ENCODE measurements at regions not wholly inside any gene's neighbourhood (a gene's known extent, or its start where the extent isn't known, plus 50 kb on each side); places are given as distances from the start of the nearest gene placed in this dataset.

- Histone ChIP-seq H3K27me3 (ENCODE audit: control insufficient read depth, low read length) (peaks cover 3% of the 10 kb centered on the region), H3K4me3 (ENCODE audit: low read length) (no peak overlapping the region), H3K9me2 (replicated peaks; ENCODE audit: control insufficient read depth, low read length) (no peaks in the 10 kb centered on the region), H3K27ac (ENCODE audit: low read depth, low read length) (no peak overlapping the region), H4K20me1 (ENCODE audit: control insufficient read depth, insufficient read depth, low read depth, low read length) (no peaks in the 10 kb centered on the region), H3K4me1 (ENCODE audit: control insufficient read depth, low read length) (no peaks in the 10 kb centered on the region), H3K4me2 (ENCODE audit: low read length) (no peak overlapping the region), H3K79me2 (ENCODE audit: control insufficient read depth, low read length) (no peaks in the 10 kb centered on the region), H3F3A (ENCODE audit: control insufficient read depth, insufficient read depth) (no peaks in the 10 kb centered on the region), H3K9me3 (ENCODE audit: control insufficient read depth, insufficient read depth, low read length) (no peaks in the 10 kb centered on the region), H3K36me3 (ENCODE audit: control insufficient read depth, low read length) (no peaks in the 10 kb centered on the region)
- TF ChIP-seq EZH2phosphoT487 (IDR thresholded peaks at IDR 0.05; ENCODE audit: borderline replicate concordance, low read length), result no peak
- no peak for TF ChIP-seq CTCF (IDR thresholded peaks at IDR 0.05; ENCODE audit: low read depth, low read length, poor library complexity, severe bottlenecking)
Measured at GRCh38 chr7:115722302-115722977, 308.1 kb downstream of the TFEC start.

DNA sequence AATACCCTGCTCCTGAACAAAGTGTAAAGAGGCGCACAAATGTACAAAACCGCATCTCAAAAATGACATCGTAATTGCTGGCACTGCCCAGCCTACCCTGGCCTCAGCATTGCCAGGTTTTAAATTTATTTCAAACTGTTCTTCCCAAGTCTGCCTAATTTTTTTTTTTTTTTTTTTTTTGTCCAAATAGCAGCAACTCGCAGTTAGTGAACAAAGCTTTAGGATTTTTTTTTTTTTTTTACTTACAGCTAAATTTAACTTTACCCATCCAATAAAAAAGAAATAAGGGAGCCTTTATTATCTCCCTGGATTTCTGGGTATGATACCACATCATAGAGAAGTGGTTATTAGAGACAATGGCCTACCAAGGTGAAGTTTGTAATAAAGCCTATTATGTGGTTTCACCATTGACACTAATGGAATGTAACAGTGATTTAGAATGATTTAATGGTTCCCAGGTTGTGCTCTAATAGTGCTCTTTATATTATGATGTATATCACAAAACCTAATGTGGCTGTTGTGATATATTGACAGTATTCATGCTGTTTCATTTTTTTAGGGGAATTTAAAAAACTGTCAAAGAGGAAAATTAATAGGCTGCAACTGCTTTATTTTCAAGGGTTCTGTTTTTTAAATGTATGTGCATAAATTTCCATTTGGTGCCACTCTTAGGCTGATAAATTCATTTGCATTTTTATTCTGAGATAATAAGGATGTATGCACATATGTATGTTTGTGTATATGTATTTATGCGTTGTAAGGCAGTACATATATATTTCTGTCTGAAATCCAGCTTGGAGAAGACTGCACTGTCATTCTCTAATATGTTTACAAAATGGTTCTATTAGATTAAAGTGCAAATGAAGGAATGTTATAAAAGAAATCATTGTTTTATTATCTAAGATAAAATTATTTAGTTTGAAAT lies 309.0 kb downstream of the TFEC start:
- no peak overlapping the region for H3K27ac ChIP-seq (ENCODE audit: low read depth, low read length)
- no peaks in the 10 kb centered on the region for H3K4me1 ChIP-seq (ENCODE audit: control insufficient read depth, low read length)
- TF ChIP-seq EZH2phosphoT487 (IDR thresholded peaks at IDR 0.05; ENCODE audit: borderline replicate concordance, low read length) (no peak), CTCF (IDR thresholded peaks at IDR 0.05; ENCODE audit: low read depth, low read length, poor library complexity, severe bottlenecking) (no peak)
- no peaks in the 10 kb centered on the region for H3K36me3 ChIP-seq (ENCODE audit: control insufficient read depth, low read length)
- no peaks in the 10 kb centered on the region for H3K9me3 ChIP-seq (ENCODE audit: control insufficient read depth, insufficient read depth, low read length)
- no peak overlapping the region for H3K4me2 ChIP-seq (ENCODE audit: low read length)
- no peak overlapping the region for H3K4me3 ChIP-seq (ENCODE audit: low read length)
- peaks cover 3% of the 10 kb centered on the region for H3K27me3 ChIP-seq (ENCODE audit: control insufficient read depth, low read length)
- H4K20me1 ChIP-seq (ENCODE audit: control insufficient read depth, insufficient read depth, low read depth, low read length), result no peaks in the 10 kb centered on the region
- no peaks in the 10 kb centered on the region for H3K9me2 ChIP-seq (replicated peaks; ENCODE audit: control insufficient read depth, low read length)
- no peaks in the 10 kb centered on the region for H3K79me2 ChIP-seq (ENCODE audit: control insufficient read depth, low read length)
- H3F3A ChIP-seq (ENCODE audit: control insufficient read depth, insufficient read depth), result no peaks in the 10 kb centered on the region

DNA sequence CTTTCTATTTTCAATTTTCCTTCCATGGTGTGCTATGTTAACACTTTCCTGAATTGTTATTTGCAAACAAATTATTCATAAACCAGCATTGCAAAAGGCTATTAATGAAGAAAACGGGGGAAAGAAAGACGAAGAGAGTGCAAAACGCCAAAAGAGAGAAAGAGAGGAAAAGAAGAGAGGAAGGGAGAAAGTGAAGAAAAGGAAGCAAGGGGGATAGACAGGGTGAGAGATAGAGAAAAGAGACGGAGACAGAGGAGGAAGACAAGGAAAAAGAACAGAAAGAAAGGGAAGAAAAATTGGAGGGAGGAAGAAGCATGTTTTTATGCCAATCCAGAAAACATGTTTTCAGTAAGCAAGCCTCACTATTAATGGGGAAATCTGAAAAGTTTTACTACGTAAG lies 310.6 kb downstream of the TFEC start:
- no peaks in the 10 kb centered on the region for H3K9me3 ChIP-seq (ENCODE audit: control insufficient read depth, insufficient read depth, low read length)
- H3K4me3 ChIP-seq (ENCODE audit: low read length), result no peak overlapping the region
- H3F3A ChIP-seq (ENCODE audit: control insufficient read depth, insufficient read depth), result no peaks in the 10 kb centered on the region
- no peaks in the 10 kb centered on the region for H4K20me1 ChIP-seq (ENCODE audit: control insufficient read depth, insufficient read depth, low read depth, low read length)
- no peaks in the 10 kb centered on the region for H3K79me2 ChIP-seq (ENCODE audit: control insufficient read depth, low read length)
- TF ChIP-seq CTCF (IDR thresholded peaks at IDR 0.05; ENCODE audit: low read depth, low read length, poor library complexity, severe bottlenecking) (no peak), EZH2phosphoT487 (IDR thresholded peaks at IDR 0.05; ENCODE audit: borderline replicate concordance, low read length) (no peak)
- H3K27me3 ChIP-seq (ENCODE audit: control insufficient read depth, low read length), result peaks cover 3% of the 10 kb centered on the region
- H3K4me2 ChIP-seq (ENCODE audit: low read length), result no peak overlapping the region
- no peak overlapping the region for H3K27ac ChIP-seq (ENCODE audit: low read depth, low read length)
- no peaks in the 10 kb centered on the region for H3K4me1 ChIP-seq (ENCODE audit: control insufficient read depth, low read length)
- no peaks in the 10 kb centered on the region for H3K9me2 ChIP-seq (replicated peaks; ENCODE audit: control insufficient read depth, low read length)
- no peaks in the 10 kb centered on the region for H3K36me3 ChIP-seq (ENCODE audit: control insufficient read depth, low read length)
